Fibroblast of the aortic adventitia (primary cell): ENCODE measurements at regions not wholly inside any gene's neighbourhood (a gene's known extent, or its start where the extent isn't known, plus 50 kb on each side); places are given as distances from the start of the nearest gene placed in this dataset.

Experiments
- DNase-seq: peaks from one replicate; pipeline ENCODE4 v3.0.0-alpha.2; 2010; ENCODE audit warnings: low read depth
- H3K4me3 ChIP-seq: 2 replicates; pipeline ENCODE4 v1.5.1; 2011; ENCODE audit warnings: low read depth, mild to moderate bottlenecking, control low read depth, low read length, moderate library complexity
- CTCF ChIP-seq: IDR thresholded peaks from 2 replicates; pipeline ENCODE4 v1.5.1; 2011; ENCODE audit warnings: mild to moderate bottlenecking, low read length, control low read depth, inconsistent platforms; ENCODE audit not compliant: insufficient read depth

GRCh38 chr13:100753376-100753775 lies 78.8 kb upstream of the TMTC4 start:
- TF ChIP-seq CTCF, result no peak
- no peak for DNase-seq
- no peak overlapping the region for H3K4me3 ChIP-seq

DNA sequence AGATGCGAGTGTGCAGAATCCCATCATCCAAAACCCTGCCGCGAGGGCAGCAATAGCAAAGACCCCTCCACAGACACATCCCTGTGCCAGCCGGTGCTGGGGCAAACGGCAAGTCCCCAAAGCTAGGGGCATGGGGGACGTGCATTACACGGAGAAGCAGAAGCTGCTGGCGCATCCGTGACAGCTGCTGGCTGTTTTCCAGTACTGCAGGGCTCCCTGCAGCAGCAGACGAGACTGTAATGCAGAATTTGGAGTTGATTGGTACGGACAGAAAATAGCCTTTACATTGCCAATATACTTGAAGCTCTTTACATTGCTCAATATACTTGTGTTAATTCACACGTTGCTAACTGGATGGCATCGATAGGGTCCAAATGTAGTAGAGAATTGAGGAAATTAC lies 77.2 kb upstream of the TMTC4 start:
- no peak for DNase-seq
- TF ChIP-seq CTCF, result no peak
- H3K4me3 ChIP-seq, result no peak overlapping the region

DNA sequence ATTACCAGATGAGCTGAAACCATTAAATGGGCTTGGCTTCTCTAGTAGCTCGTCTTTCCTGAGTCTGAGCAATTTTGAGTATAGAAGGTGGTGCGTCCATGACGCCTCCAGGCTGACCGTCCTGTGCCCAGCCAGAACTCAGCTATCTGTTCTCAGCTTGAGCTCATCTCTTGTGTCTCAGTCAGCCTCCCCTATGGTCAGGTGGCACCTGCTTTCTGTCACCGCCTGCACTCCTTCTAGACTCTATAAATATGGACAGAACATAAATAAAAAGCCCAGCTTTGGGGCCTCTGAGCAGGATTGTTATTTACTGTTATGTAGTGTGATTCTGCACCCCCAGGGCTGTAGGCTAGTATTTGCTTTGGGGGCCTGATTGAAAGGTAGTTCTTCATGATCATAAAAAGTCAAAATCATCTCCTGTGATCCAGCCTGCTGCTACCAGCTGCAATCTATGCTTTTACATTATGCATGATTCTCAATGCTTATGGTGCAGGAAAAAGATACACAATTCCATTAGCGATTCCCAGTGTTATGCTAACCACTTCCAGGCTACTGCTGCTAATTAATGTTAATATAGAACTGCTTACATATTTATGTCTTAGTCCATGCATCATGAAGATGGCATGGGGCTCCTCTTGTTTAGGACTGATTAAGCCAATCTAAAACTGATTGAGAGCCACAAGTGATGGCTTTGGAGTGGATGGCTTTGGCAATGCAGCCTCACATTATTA lies 72.5 kb upstream of the TMTC4 start:
- no peak for DNase-seq
- no peak overlapping the region for H3K4me3 ChIP-seq
- no peak for TF ChIP-seq CTCF

GRCh38 chr13:100738176-100738855 lies 63.7 kb upstream of the TMTC4 start:
- no peak for DNase-seq
- TF ChIP-seq CTCF, result no peak
- H3K4me3 ChIP-seq, result no peak overlapping the region

GRCh38 chr13:100735494-100735893 lies 60.9 kb upstream of the TMTC4 start:
- no peak overlapping the region for H3K4me3 ChIP-seq
- TF ChIP-seq CTCF, result no peak
- DNase-seq, result no peak

DNA sequence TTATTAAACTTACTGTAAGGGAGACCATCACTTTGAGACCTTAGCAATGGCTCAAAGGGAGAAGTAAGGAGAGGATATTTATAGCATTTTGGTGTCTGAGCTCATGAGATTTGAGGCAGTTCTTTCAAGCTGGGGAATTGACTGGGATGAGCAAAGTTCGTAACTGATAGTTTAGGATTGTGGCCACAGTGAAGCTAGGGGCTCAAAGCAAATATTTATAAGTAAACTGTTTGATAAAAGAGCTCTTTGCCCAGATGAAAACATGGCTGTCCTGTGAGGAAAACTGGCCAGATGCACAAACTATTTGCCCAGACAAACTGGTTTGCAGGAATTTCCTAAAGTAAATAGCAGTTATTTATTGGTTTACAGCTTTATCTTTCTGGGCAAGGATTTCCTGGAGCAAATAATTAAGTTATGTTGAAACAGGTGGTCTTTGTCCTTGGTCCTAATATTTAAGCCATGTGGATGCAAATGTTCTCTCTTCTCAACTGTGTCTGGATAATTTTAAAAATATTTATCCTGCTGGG lies 59.7 kb upstream of the TMTC4 start:
- no peak for DNase-seq
- H3K4me3 ChIP-seq, result no peak overlapping the region
- TF ChIP-seq CTCF, result no peak

GRCh38 chr13:100733261-100733660 lies 58.7 kb upstream of the TMTC4 start:
- no peak for DNase-seq
- no peak for TF ChIP-seq CTCF
- H3K4me3 ChIP-seq, result no peak overlapping the region
